ENCODE measurements at regions not wholly inside any gene's neighbourhood (a gene's known extent, or its start where the extent isn't known, plus 50 kb on each side); places are given as distances from the start of the nearest gene placed in this dataset.

- Histone ChIP-seq H3K4me1 (ENCODE audit: insufficient read depth, low read length) (no peaks in the 10 kb centered on the region), H3K27ac (ENCODE audit: extremely low read length, insufficient read depth, low read length) (no peak overlapping the region), H3K4me3 (replicated peaks in 1 of 3; ENCODE audit: insufficient read depth in 1 of 3, low read depth in 2 of 3, low read length in 3 of 3) (no peak overlapping the region), H3K9me3 (ENCODE audit: low read length) (no peaks in the 10 kb centered on the region), H3K9ac (ENCODE audit: insufficient read depth, low read depth, low read length) (no peak overlapping the region), H3K27me3 (ENCODE audit: control insufficient read depth in 1 of 2, insufficient read depth in 2 of 2, low read length in 2 of 2) (no peaks in the 10 kb centered on the region), H3K36me3 (replicated peaks in 1 of 2; ENCODE audit: control insufficient read depth in 1 of 2, insufficient read depth in 2 of 2, low read length in 2 of 2) (no peaks in the 10 kb centered on the region), H4K20me1 (ENCODE audit: insufficient read depth, low read length) (no peaks in the 10 kb centered on the region), H3K4me2 (ENCODE audit: low read depth, low read length) (no peak overlapping the region), H3K79me2 (ENCODE audit: insufficient read depth, low read length) (no peaks in the 10 kb centered on the region), H2AFZ (ENCODE audit: low read length) (no peak overlapping the region)
- FAIRE-seq (no peak), ATAC-seq (no peak), DNase-seq (ENCODE audit: low spot score) (no peak)
- intact Hi-C loops (cut with micrococcal nuclease; ENCODE audit: unreplicated experiment) = no loop called here
- ChIA-PET POLR2A (no interaction called here), CTCF (ENCODE audit: low intra/inter-chr PET ratio, low total read pairs) (no interaction called here)
- in situ Hi-C loops (cut with HindIII; ENCODE audit: extremely low pct_ligation_motif_present, low pct_unique_long_range_greater_than_20kb) = no loop called here
- 26% methylated on average over 2 of the region's 2 CpGs for WGBS (ENCODE audit: low lambda C conversion rate)
- no TSS peak for BruUV-seq (replicated peaks)
- TF ChIP-seq ATF5 (CRISPR knock-in tag; IDR thresholded peaks at IDR 0.05; ENCODE audit: low read depth) (no peak), CTCF (CRISPR knock-in tag; IDR thresholded peaks at IDR 0.05) (no peak), NFYB (CRISPR knock-in tag; IDR thresholded peaks at IDR 0.05) (no peak), MAX (IDR thresholded peaks at IDR 0.05) (no peak), SP4 (CRISPR knock-in tag; IDR thresholded peaks at IDR 0.05) (no peak), ZNF343 (CRISPR knock-in tag; IDR thresholded peaks at IDR 0.05) (no peak), GPN1 (CRISPR knock-in tag; IDR thresholded peaks at IDR 0.05; ENCODE audit: borderline replicate concordance) (no peak), KLF6 (CRISPR knock-in tag; IDR thresholded peaks at IDR 0.05) (no peak), ZNF598 (CRISPR knock-in tag; IDR thresholded peaks at IDR 0.05; ENCODE audit: borderline replicate concordance) (no peak)
Measured at GRCh38 chr5:68618501-68618900, 402.9 kb downstream of the PIK3R1 start.

Data from HepG2 (cell line).